HCT116 (cell line): ENCODE measurements at regions not wholly inside any gene's neighbourhood (a gene's known extent, or its start where the extent isn't known, plus 50 kb on each side); places are given as distances from the start of the nearest gene placed in this dataset.

Experiments
- ATAC-seq: fragments of 200-7000 bp; cut with Tn5 transposase; 2 replicates; pipeline ENCODE4 v1.9.1; 2020; ENCODE audit warnings: mild to moderate bottlenecking, moderate library complexity
- BruUV-seq: library from RNA; stranded (reverse); fragments of 400-500 nt; replicated peaks from 2 replicates; lab custom pipeline; 2021; lab: Mats Ljungman, UMichigan
- CTCF ChIA-PET: fragments of 300-600 bp; sonication (Branson Sonifier 250); formaldehyde crosslinking; loops from one replicate; lab custom pipeline; 2021; ENCODE audit warnings: antibody characterized with exemption; lab: Charles Lee
- POLR2A ChIA-PET: fragments of 300-600, 350-600 bp; sonication (Branson Sonifier 250); formaldehyde crosslinking; loops from one replicate; lab custom pipeline; 2021; ENCODE audit warnings: antibody characterized with exemption; lab: Charles Lee
- RAD21 ChIA-PET, 2 experiments: fragments of 300-600 bp; sonication (Branson Sonifier 250); formaldehyde crosslinking; loops; one replicate each; lab custom pipeline; 2023; ENCODE audit warnings: low total read pairs in 2 of 2; ENCODE audit not compliant: uncharacterized antibody in 2 of 2, unreplicated experiment in 2 of 2, low non-redundant PET in 1 of 2; lab: Charles Lee
- DNase-seq: peaks from one replicate; pipeline ENCODE4 v3.0.0-alpha.2; 2010; ENCODE audit warnings: low read depth, low spot score
- H2AFZ ChIP-seq: fragments of 200-600 bp; shearing (Covaris generic), sonication (generic); 2 replicates; pipeline ENCODE4 v1.6.1; 2017; ENCODE audit warnings: low read depth, mixed run types, mixed read lengths, antibody characterized with exemption, low read length; ENCODE audit not compliant: poor library complexity, severe bottlenecking
- H3K27ac ChIP-seq: 2 replicates; pipeline ENCODE4 v1.5.1; 2012; ENCODE audit warnings: low read depth, low read length
- H3K27me3 ChIP-seq: fragments of 200-600 bp; sonication (generic); 2 replicates; pipeline ENCODE4 v1.6.1; 2016; ENCODE audit warnings: mixed run types, low read length, mixed read lengths; ENCODE audit not compliant: insufficient read depth
- H3K36me3 ChIP-seq, 2 experiments: fragments of 200-500 bp in 1 of 2; fragments of 200-600 bp in 1 of 2; sonication (Bioruptor generic) in 1 of 2; sonication (generic) in 1 of 2; 2 replicates each; pipeline versions ENCODE4 v1.5.1 to v1.6.1; 2014 to 2016; ENCODE audit warnings: low read length in 2 of 2, inconsistent platforms in 1 of 2, mixed read lengths in 1 of 2, mixed run types in 1 of 2; ENCODE audit not compliant: insufficient read depth in 2 of 2, control insufficient read depth in 1 of 2
- H3K4me1 ChIP-seq, 2 experiments: fragments of 200-600 bp in 1 of 2; sonication (generic) in 1 of 2; 2 replicates each; pipeline versions ENCODE4 v1.5.1 to v1.6.1; 2012 to 2017; ENCODE audit warnings: low read length in 2 of 2, inconsistent platforms in 1 of 2, mild to moderate bottlenecking in 1 of 2, mixed read lengths in 1 of 2, mixed run types in 1 of 2, moderate library complexity in 1 of 2; ENCODE audit not compliant: insufficient read depth in 2 of 2, control insufficient read depth in 1 of 2
- H3K4me2 ChIP-seq: fragments of 200-600 bp; sonication (generic); 2 replicates; pipeline ENCODE4 v1.6.1; 2017; ENCODE audit warnings: mixed run types, low read length, mixed read lengths
- H3K4me3 ChIP-seq, 2 experiments: fragments of 200-600 bp in 1 of 2; sonication (generic) in 1 of 2; replicated peaks in 1 of 2; 2 replicates each; pipeline ENCODE4 v1.5.1; 2011 to 2016; ENCODE audit warnings: low read length in 2 of 2, control low read depth in 1 of 2, low read depth in 1 of 2, mild to moderate bottlenecking in 1 of 2, mixed read lengths in 1 of 2, mixed run types in 1 of 2
- H3K79me2 ChIP-seq: fragments of 200-600 bp; sonication (generic); 2 replicates; pipeline ENCODE4 v1.6.1; 2017; ENCODE audit warnings: mild to moderate bottlenecking, mixed run types, low read length, moderate library complexity, mixed read lengths; ENCODE audit not compliant: insufficient read depth
- H3K9ac ChIP-seq: fragments of 200-600 bp; sonication (generic); 2 replicates; pipeline ENCODE4 v1.6.1; 2016; ENCODE audit warnings: low read length, mixed read lengths
- H3K9me2 ChIP-seq: fragments of 200-600 bp; sonication (generic), shearing (Covaris generic); 2 replicates; pipeline ENCODE4 v1.6.1; 2017; ENCODE audit warnings: mixed run types, mild to moderate bottlenecking, moderate library complexity; ENCODE audit not compliant: insufficient read depth
- H3K9me3 ChIP-seq, 2 experiments: fragments of 200-500 bp in 1 of 2; fragments of 200-600 bp in 1 of 2; sonication (Bioruptor generic) in 1 of 2; sonication (generic) in 1 of 2; 2 replicates each; pipeline ENCODE4 v1.6.1; 2014 to 2017; ENCODE audit warnings: low read length in 2 of 2, mixed read lengths in 2 of 2, inconsistent platforms in 1 of 2, low read depth in 1 of 2, mild to moderate bottlenecking in 1 of 2, mixed run types in 1 of 2, moderate library complexity in 1 of 2; ENCODE audit not compliant: control insufficient read depth in 1 of 2, insufficient read depth in 1 of 2
- H4K20me1 ChIP-seq: fragments of 200-600 bp; sonication (generic), shearing (Covaris generic); 2 replicates; pipeline ENCODE4 v1.6.1; 2017; ENCODE audit warnings: mixed run types, mild to moderate bottlenecking, moderate library complexity; ENCODE audit not compliant: insufficient read depth
- CTCF ChIP-seq, 3 experiments: fragments of 200-600 bp in 1 of 3; sonication (generic) in 1 of 3; IDR thresholded peaks in 2 of 3; conservative IDR thresholded peaks in 1 of 3; 2 replicates each; pipeline ENCODE4 v1.5.1; 2012 to 2017; ENCODE audit warnings: low read depth in 2 of 3, low read length in 2 of 3, antibody characterized with exemption in 1 of 3, borderline replicate concordance in 1 of 3, control low read depth in 1 of 3, mild to moderate bottlenecking in 1 of 3, mixed read lengths in 1 of 3, mixed run types in 1 of 3, moderate library complexity in 1 of 3; ENCODE audit not compliant: insufficient read depth in 1 of 3
- ELF1 ChIP-seq: IDR thresholded peaks from 2 replicates; pipeline ENCODE4 v1.6.1; 2012; ENCODE audit warnings: low read depth, borderline replicate concordance
- EZH2 ChIP-seq: fragments of 200-600 bp; sonication (generic); IDR thresholded peaks from 2 replicates; pipeline ENCODE4 v1.6.1; 2017; ENCODE audit warnings: antibody characterized with exemption, mixed run types
- JUND ChIP-seq: IDR thresholded peaks from 2 replicates; pipeline ENCODE4 v1.6.1; 2012
- MAX ChIP-seq: IDR thresholded peaks from 2 replicates; pipeline ENCODE4 v1.6.1; 2012
- RAD21 ChIP-seq: IDR thresholded peaks from 2 replicates; pipeline ENCODE4 v1.6.1; 2012; ENCODE audit warnings: low read depth, mild to moderate bottlenecking
- SIN3A ChIP-seq: IDR thresholded peaks from 2 replicates; pipeline ENCODE4 v1.6.1; 2012; ENCODE audit warnings: low read depth
- SRF ChIP-seq: IDR thresholded peaks from 2 replicates; pipeline ENCODE4 v1.6.1; 2012; ENCODE audit warnings: low read depth
- TCF7L2 ChIP-seq: IDR thresholded peaks from 2 replicates; pipeline ENCODE4 v1.7.0; 2011; ENCODE audit warnings: borderline replicate concordance, inconsistent platforms; ENCODE audit not compliant: insufficient read depth, insufficient read length; ENCODE audit errors: extremely low read depth
- ZNF274 ChIP-seq: fragments of 200-500 bp; sonication (Bioruptor generic); IDR thresholded peaks from 2 replicates; pipeline ENCODE4 v1.6.1; 2014; ENCODE audit warnings: mild to moderate bottlenecking, low read depth, low read length, inconsistent platforms
- intact Hi-C: fragments of 100-400 bp; cut with micrococcal nuclease; formaldehyde crosslinking; loops from 2 replicates; pipeline ENCODE4 v1.10.0; 2022

- TF ChIP-seq EZH2 (no peak), TCF7L2 (no peak), CTCF (IDR thresholded peaks at IDR 0.05 in 2 of 3, conservative IDR thresholded peaks at IDR 0.05 in 1 of 3; ENCODE audit: borderline replicate concordance in 1 of 3, insufficient read depth in 1 of 3, low read depth in 2 of 3, low read length in 2 of 3) (no peak)
These were observed 60.5 kb upstream of the RNF32 start (continued) for GRCh38 chr7:156580036-156580435.

GRCh38 chr7:156579566-156579965, 61.0 kb upstream of the RNF32 start:
- Histone ChIP-seq H3K9ac (no peak overlapping the region), H3K4me1 (no peaks in the 10 kb centered on the region), H3K27ac (no peak overlapping the region), H3K27me3 (no peaks in the 10 kb centered on the region), H3K4me3 (no peak overlapping the region), H3K9me3 (no peaks in the 10 kb centered on the region), H3K79me2 (no peaks in the 10 kb centered on the region), H2AFZ (no peak overlapping the region), H4K20me1 (no peaks in the 10 kb centered on the region)
- RAD21 ChIA-PET, result no interaction called here
- POLR2A ChIA-PET, result no interaction called here
- intact Hi-C loops, result no loop called here
- no peak for DNase-seq
- BruUV-seq, result no TSS peak
- TF ChIP-seq RAD21 (no peak), JUND (no peak), ZNF274 (no peak), MAX (no peak), ELF1 (no peak), SIN3A (no peak), SRF (no peak)
- TF ChIP-seq, all 23 proteins: peak for 0
- CTCF ChIA-PET, result no interaction called here
- no peaks in the 10 kb centered on the region for H3K36me3 ChIP-seq
- no peak overlapping the region for H3K4me2 ChIP-seq
- no peak for ATAC-seq
- H3K9me2 ChIP-seq, result no peaks in the 10 kb centered on the region
